ENCODE measurements at regions not wholly inside any gene's neighbourhood (a gene's known extent, or its start where the extent isn't known, plus 50 kb on each side); places are given as distances from the start of the nearest gene placed in this dataset.

GRCh38 chr4:60663769-60664168, 536.4 kb upstream of the ADGRL3 start:
- Histone ChIP-seq H3K9me2 (ENCODE audit: insufficient read depth) (no peaks in the 10 kb centered on the region), H3K4me3 (no peak overlapping the region), H4K20me1 (replicated peaks; ENCODE audit: insufficient read depth) (no peaks in the 10 kb centered on the region), H3F3A (replicated peaks; ENCODE audit: low read depth) (no peaks in the 10 kb centered on the region), H3K4me2 (no peak overlapping the region), H2AFZ (no peak overlapping the region), H3K27ac (ENCODE audit: low read depth) (no peak overlapping the region), H3K4me1 (ENCODE audit: insufficient read depth) (no peaks in the 10 kb centered on the region), H3K36me3 (ENCODE audit: insufficient read depth) (no peaks in the 10 kb centered on the region), H3K79me2 (replicated peaks; ENCODE audit: insufficient read depth) (no peaks in the 10 kb centered on the region), H3K27me3 (ENCODE audit: insufficient read depth) (no peaks in the 10 kb centered on the region)
- Mint-ChIP-seq H3K9me3 (peaks cover 7% of the 10 kb centered on the region; the same call in 2 of the 3 replicates), H3K4me1 (no peaks in the 10 kb centered on the region), H3K27ac (no peak overlapping the region), H3K27me3 (ENCODE audit: insufficient read depth, low read depth, poor library complexity) (no peaks in the 10 kb centered on the region), H3K36me3 (ENCODE audit: low read depth) (no peaks in the 10 kb centered on the region), H3K4me3 (no peak overlapping the region)
- ATAC-seq, result no peak
- TF ChIP-seq, protein P1, sequence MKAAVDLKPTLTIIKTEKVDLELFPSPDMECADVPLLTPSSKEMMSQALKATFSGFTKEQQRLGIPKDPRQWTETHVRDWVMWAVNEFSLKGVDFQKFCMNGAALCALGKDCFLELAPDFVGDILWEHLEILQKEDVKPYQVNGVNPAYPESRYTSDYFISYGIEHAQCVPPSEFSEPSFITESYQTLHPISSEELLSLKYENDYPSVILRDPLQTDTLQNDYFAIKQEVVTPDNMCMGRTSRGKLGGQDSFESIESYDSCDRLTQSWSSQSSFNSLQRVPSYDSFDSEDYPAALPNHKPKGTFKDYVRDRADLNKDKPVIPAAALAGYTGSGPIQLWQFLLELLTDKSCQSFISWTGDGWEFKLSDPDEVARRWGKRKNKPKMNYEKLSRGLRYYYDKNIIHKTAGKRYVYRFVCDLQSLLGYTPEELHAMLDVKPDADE (IDR thresholded peaks at IDR 0.05), result no peak
- TF ChIP-seq, protein P2, sequence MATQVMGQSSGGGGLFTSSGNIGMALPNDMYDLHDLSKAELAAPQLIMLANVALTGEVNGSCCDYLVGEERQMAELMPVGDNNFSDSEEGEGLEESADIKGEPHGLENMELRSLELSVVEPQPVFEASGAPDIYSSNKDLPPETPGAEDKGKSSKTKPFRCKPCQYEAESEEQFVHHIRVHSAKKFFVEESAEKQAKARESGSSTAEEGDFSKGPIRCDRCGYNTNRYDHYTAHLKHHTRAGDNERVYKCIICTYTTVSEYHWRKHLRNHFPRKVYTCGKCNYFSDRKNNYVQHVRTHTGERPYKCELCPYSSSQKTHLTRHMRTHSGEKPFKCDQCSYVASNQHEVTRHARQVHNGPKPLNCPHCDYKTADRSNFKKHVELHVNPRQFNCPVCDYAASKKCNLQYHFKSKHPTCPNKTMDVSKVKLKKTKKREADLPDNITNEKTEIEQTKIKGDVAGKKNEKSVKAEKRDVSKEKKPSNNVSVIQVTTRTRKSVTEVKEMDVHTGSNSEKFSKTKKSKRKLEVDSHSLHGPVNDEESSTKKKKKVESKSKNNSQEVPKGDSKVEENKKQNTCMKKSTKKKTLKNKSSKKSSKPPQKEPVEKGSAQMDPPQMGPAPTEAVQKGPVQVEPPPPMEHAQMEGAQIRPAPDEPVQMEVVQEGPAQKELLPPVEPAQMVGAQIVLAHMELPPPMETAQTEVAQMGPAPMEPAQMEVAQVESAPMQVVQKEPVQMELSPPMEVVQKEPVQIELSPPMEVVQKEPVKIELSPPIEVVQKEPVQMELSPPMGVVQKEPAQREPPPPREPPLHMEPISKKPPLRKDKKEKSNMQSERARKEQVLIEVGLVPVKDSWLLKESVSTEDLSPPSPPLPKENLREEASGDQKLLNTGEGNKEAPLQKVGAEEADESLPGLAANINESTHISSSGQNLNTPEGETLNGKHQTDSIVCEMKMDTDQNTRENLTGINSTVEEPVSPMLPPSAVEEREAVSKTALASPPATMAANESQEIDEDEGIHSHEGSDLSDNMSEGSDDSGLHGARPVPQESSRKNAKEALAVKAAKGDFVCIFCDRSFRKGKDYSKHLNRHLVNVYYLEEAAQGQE (IDR thresholded peaks at IDR 0.05; ENCODE audit: unreplicated experiment), result no peak
- TF ChIP-seq ZNF331 (CRISPR knock-in tag; IDR thresholded peaks at IDR 0.05; ENCODE audit: low read depth) (no peak), NANOG (IDR thresholded peaks at IDR 0.05; ENCODE audit: borderline replicate concordance) (no peak), STAT1 (IDR thresholded peaks at IDR 0.05; ENCODE audit: unreplicated experiment) (no peak), CTCF (conservative IDR thresholded peaks at IDR 0.05; ENCODE audit: low read depth in 2 of 2) (no peak), POLR2AphosphoS5 (IDR thresholded peaks at IDR 0.05; ENCODE audit: low read depth) (no peak), CREB1 (CRISPR knock-in tag; IDR thresholded peaks at IDR 0.05; ENCODE audit: low read depth) (no peak), EZH2phosphoT487 (IDR thresholded peaks at IDR 0.05; ENCODE audit: unreplicated experiment) (no peak), EZH2 (IDR thresholded peaks at IDR 0.05; ENCODE audit: low read depth, unreplicated experiment) (no peak)
- no peak for DNase-seq (ENCODE audit: low spot score)

- Mint-ChIP-seq H3K4me1 (no peaks in the 10 kb centered on the region), H3K4me3 (no peak overlapping the region), H3K27ac (no peak overlapping the region), H3K27me3 (ENCODE audit: insufficient read depth, low read depth, poor library complexity) (no peaks in the 10 kb centered on the region), H3K9me3 (no peaks in the 10 kb centered on the region), H3K36me3 (ENCODE audit: low read depth) (no peaks in the 10 kb centered on the region)
- DNase-seq (ENCODE audit: low spot score), result no peak
- Histone ChIP-seq H4K20me1 (replicated peaks; ENCODE audit: insufficient read depth) (no peaks in the 10 kb centered on the region), H3K4me2 (no peak overlapping the region), H3K9me2 (ENCODE audit: insufficient read depth) (no peaks in the 10 kb centered on the region), H3K36me3 (ENCODE audit: insufficient read depth) (no peaks in the 10 kb centered on the region), H3K4me3 (no peak overlapping the region), H2AFZ (no peak overlapping the region), H3K79me2 (replicated peaks; ENCODE audit: insufficient read depth) (no peaks in the 10 kb centered on the region), H3F3A (replicated peaks; ENCODE audit: low read depth) (no peaks in the 10 kb centered on the region), H3K4me1 (ENCODE audit: insufficient read depth) (no peaks in the 10 kb centered on the region), H3K27me3 (ENCODE audit: insufficient read depth) (no peaks in the 10 kb centered on the region), H3K27ac (ENCODE audit: low read depth) (no peak overlapping the region)
- no peak for ATAC-seq
- no peak for TF ChIP-seq EZH2 (IDR thresholded peaks at IDR 0.05; ENCODE audit: low read depth, unreplicated experiment)
Observed at GRCh38 chr4:60682901-60683300, 517.2 kb upstream of the ADGRL3 start.
